Ishikawa (cell line): ENCODE measurements at regions not wholly inside any gene's neighbourhood (a gene's known extent, or its start where the extent isn't known, plus 50 kb on each side); places are given as distances from the start of the nearest gene placed in this dataset.

Source experiments
- CEBPB ChIP-seq: IDR thresholded peaks from 2 replicates; pipeline ENCODE4 v1.6.1; 2012
- CREB1 ChIP-seq: IDR thresholded peaks from 2 replicates; pipeline ENCODE4 v1.6.1; 2012; ENCODE audit warnings: low read depth
- EGR1 ChIP-seq: IDR thresholded peaks from 2 replicates; pipeline ENCODE4 v1.6.1; 2012
- EP300 ChIP-seq: IDR thresholded peaks from 2 replicates; pipeline ENCODE4 v1.6.1; 2012; ENCODE audit warnings: borderline replicate concordance
- FOXM1 ChIP-seq: IDR thresholded peaks from 2 replicates; pipeline ENCODE4 v1.6.1; 2012; ENCODE audit warnings: low read depth, borderline replicate concordance
- NFIC ChIP-seq: IDR thresholded peaks from 2 replicates; pipeline ENCODE4 v1.6.1; 2012
- RAD21 ChIP-seq: IDR thresholded peaks from 2 replicates; pipeline ENCODE4 v1.6.1; 2012; ENCODE audit warnings: low read depth
- TAF1 ChIP-seq: IDR thresholded peaks from 2 replicates; pipeline ENCODE4 v1.6.1; 2012; ENCODE audit warnings: low read depth, mild to moderate bottlenecking
- TCF12 ChIP-seq: IDR thresholded peaks from 2 replicates; pipeline ENCODE4 v1.6.1; 2012; ENCODE audit warnings: low read depth
- TEAD4 ChIP-seq: IDR thresholded peaks from 2 replicates; pipeline ENCODE4 v1.6.1; 2012
- YY1 ChIP-seq: IDR thresholded peaks from 2 replicates; pipeline ENCODE4 v1.6.1; 2012; ENCODE audit warnings: low read depth
- ZBTB7A ChIP-seq: IDR thresholded peaks from 2 replicates; pipeline ENCODE4 v1.6.1; 2012; ENCODE audit warnings: low read depth
- TF ChIP-seq, protein P1 (sequence below): IDR thresholded peaks from 2 replicates; pipeline ENCODE4 v1.6.1; 2012; ENCODE audit warnings: low read depth, mild to moderate bottlenecking
- TF ChIP-seq, protein P2 (sequence below): IDR thresholded peaks from 2 replicates; pipeline ENCODE4 v1.6.1; 2012
- TF ChIP-seq, protein P3 (sequence below): IDR thresholded peaks from 2 replicates; pipeline ENCODE4 v1.6.1; 2012

DNA sequence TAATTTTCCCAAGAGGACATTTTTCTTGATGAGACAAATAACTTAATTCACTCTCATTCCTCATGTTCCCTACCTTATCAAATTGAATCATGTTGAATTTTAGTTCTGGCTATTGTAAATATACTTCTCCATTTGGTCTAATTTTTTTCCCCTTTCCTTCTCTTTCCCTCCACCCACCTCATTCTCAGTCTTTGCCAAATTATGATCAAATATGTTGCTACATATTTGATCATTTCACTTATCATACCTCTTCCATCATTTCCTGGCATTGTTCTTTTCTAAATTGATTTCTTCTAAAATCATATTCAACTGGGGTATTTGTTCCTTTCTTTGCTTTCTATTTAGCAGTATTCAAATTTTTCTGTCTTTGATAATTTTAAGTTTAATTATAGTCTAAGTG, 52.3 kb downstream of the HDGFL1 start:
- TF ChIP-seq TCF12 (no peak), TEAD4 (no peak)
- TF ChIP-seq, protein P1, sequence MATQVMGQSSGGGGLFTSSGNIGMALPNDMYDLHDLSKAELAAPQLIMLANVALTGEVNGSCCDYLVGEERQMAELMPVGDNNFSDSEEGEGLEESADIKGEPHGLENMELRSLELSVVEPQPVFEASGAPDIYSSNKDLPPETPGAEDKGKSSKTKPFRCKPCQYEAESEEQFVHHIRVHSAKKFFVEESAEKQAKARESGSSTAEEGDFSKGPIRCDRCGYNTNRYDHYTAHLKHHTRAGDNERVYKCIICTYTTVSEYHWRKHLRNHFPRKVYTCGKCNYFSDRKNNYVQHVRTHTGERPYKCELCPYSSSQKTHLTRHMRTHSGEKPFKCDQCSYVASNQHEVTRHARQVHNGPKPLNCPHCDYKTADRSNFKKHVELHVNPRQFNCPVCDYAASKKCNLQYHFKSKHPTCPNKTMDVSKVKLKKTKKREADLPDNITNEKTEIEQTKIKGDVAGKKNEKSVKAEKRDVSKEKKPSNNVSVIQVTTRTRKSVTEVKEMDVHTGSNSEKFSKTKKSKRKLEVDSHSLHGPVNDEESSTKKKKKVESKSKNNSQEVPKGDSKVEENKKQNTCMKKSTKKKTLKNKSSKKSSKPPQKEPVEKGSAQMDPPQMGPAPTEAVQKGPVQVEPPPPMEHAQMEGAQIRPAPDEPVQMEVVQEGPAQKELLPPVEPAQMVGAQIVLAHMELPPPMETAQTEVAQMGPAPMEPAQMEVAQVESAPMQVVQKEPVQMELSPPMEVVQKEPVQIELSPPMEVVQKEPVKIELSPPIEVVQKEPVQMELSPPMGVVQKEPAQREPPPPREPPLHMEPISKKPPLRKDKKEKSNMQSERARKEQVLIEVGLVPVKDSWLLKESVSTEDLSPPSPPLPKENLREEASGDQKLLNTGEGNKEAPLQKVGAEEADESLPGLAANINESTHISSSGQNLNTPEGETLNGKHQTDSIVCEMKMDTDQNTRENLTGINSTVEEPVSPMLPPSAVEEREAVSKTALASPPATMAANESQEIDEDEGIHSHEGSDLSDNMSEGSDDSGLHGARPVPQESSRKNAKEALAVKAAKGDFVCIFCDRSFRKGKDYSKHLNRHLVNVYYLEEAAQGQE: no peak
- TF ChIP-seq, protein P2, sequence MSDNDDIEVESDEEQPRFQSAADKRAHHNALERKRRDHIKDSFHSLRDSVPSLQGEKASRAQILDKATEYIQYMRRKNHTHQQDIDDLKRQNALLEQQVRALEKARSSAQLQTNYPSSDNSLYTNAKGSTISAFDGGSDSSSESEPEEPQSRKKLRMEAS: no peak

DNA sequence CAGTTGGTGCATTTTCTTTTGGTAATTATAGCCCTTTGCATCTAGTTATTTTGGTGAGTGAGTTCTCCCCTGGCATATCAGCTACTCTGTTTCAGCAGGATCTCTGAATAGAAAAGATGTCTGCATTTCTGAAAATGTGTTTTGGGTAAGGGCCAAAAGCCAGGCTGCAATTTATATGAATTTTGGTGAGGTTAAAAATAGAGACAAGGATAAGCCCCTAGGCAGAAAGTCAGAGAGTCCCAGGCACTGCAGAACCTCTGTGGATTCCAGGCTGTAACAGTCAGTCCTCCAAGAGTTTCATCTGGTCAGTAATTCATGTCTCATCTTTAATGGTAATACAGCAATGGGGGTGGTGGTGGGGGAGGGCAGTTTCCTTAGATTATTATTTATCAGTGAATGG, 53.0 kb downstream of the HDGFL1 start:
- TF ChIP-seq TEAD4: no peak

DNA sequence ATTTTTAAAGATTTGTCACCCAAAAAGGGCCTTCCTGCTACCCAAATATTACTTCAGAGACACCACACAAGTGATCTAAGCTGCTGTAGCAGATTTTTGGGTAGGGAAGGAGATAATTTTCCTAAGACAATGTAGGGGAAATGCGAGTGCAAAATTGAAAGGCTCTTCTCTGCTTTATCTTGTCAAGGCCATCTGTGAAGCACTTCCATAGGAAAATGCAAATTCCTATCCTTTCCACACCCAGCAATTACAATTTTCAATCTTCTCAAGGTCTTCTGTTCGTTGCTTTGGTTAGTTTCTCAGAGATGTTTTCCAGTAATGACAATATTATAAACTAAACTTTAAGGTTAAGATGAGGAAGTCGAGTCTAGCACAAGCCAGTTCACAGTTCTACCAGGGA, 53.4 kb downstream of the HDGFL1 start:
- TF ChIP-seq TAF1 (no peak), CEBPB (no peak), YY1 (no peak), NFIC (no peak), ZBTB7A (no peak), CREB1 (no peak), EGR1 (no peak), TCF12 (no peak), TEAD4 (no peak), FOXM1 (no peak), EP300 (no peak), RAD21 (no peak)
- TF ChIP-seq, protein P3, sequence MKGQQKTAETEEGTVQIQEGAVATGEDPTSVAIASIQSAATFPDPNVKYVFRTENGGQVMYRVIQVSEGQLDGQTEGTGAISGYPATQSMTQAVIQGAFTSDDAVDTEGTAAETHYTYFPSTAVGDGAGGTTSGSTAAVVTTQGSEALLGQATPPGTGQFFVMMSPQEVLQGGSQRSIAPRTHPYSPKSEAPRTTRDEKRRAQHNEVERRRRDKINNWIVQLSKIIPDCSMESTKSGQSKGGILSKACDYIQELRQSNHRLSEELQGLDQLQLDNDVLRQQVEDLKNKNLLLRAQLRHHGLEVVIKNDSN: no peak
- TF ChIP-seq, protein P1: no peak
- TF ChIP-seq, protein P2: no peak

DNA sequence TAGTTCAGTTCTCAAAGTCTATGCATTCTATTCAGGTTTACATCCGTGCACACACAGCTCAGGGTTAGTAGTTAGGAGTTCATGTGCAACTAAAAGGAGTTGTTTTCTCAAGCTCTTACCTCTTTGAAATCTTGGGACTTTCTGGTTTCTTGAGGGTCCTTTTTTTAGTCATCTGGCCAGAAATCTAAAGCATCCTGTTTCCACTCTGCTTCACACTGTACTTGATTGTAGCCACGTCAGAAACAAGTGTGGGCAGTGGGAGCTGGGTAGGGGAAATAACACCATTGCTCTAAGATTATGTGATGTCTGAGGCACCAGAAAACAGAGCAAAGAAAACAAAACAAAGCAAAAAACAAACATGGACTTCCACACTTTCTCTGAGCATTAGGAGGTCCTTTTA, 58.3 kb downstream of the HDGFL1 start:
- no peak for TF ChIP-seq EGR1
- TF ChIP-seq CREB1: no peak
- no peak for TF ChIP-seq EP300
- TF ChIP-seq, protein P2: no peak
- no peak for TF ChIP-seq YY1
- TF ChIP-seq ZBTB7A: no peak

DNA sequence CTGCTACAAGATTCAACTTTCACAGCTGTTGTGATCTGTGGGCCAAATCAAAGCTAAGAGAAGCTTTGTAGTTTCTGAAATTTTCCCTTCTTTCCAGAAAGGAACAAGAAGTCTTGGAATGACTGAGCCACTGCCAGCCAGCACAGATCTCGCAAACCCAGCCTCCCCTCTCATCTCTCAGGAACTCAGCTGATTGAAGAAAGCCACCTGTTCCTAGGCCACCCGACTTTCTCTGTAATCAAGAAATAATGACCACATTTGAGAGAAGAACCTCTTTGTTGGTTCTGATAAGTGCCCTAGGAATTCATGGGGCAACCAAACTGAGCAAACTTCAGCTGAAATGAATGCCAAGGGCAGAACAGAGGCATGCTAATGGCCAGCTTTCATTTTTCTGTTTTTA, 61.7 kb downstream of the HDGFL1 start:
- TF ChIP-seq CEBPB: no peak
- no peak for TF ChIP-seq CREB1
- TF ChIP-seq, protein P1: no peak
- TF ChIP-seq, protein P2: no peak
- no peak for TF ChIP-seq FOXM1
- no peak for TF ChIP-seq NFIC
- TF ChIP-seq, protein P3: no peak
- no peak for TF ChIP-seq EP300
- TF ChIP-seq ZBTB7A: no peak
- TF ChIP-seq TEAD4: no peak
- TF ChIP-seq TCF12: no peak
- TF ChIP-seq YY1: no peak
- no peak for TF ChIP-seq TAF1
- TF ChIP-seq RAD21: no peak
- TF ChIP-seq EGR1: no peak
